Stimulated activated memory B cell treated with anti-CD40 and anti-IgM and Interleukin-4, amounts not matched to agents 10 μg/mL and 1 μg/mL and 100 μg/mL, for 72 hours (primary cell): ENCODE measurements at regions not wholly inside any gene's neighbourhood (a gene's known extent, or its start where the extent isn't known, plus 50 kb on each side); places are given as distances from the start of the nearest gene placed in this dataset.

Source experiments
- ATAC-seq: fragments of 150-1000 bp; cut with Tn5 transposase; 2 replicates; pipeline ENCODE4 v1.10.0; 2021
- H3K27ac Mint-ChIP-seq: one replicate; pipeline ENCODE4 v1.8.0; 2022; ENCODE audit warnings: mild to moderate bottlenecking, mixed read lengths
- H3K27me3 Mint-ChIP-seq: one replicate; pipeline ENCODE4 v1.8.0; 2022; ENCODE audit warnings: mixed read lengths
- H3K36me3 Mint-ChIP-seq: one replicate; pipeline ENCODE4 v1.8.0; 2022; ENCODE audit warnings: mixed read lengths
- H3K4me1 Mint-ChIP-seq: one replicate; pipeline ENCODE4 v1.8.0; 2022; ENCODE audit warnings: mixed read lengths
- H3K4me3 Mint-ChIP-seq: one replicate; pipeline ENCODE4 v1.8.0; 2022; ENCODE audit warnings: mild to moderate bottlenecking, moderate library complexity, mixed read lengths
- H3K9me3 Mint-ChIP-seq: one replicate; pipeline ENCODE4 v1.8.0; 2022; ENCODE audit warnings: mixed read lengths

GRCh38 chr21:39124681-39125251, 58.5 kb downstream of the PSMG1 start:
- H3K4me1 Mint-ChIP-seq = no peaks in the 10 kb centered on the region
- H3K27me3 Mint-ChIP-seq = peaks cover 17% of the 10 kb centered on the region
- H3K27ac Mint-ChIP-seq = no peak overlapping the region
- no peak overlapping the region for H3K4me3 Mint-ChIP-seq
- peaks cover 6% of the 10 kb centered on the region for H3K36me3 Mint-ChIP-seq
- peaks cover 13% of the 10 kb centered on the region for H3K9me3 Mint-ChIP-seq
- ATAC-seq = no peak

- Mint-ChIP-seq H3K27me3 (peaks cover 22% of the 10 kb centered on the region), H3K36me3 (peaks cover 6% of the 10 kb centered on the region), H3K9me3 (peaks cover 13% of the 10 kb centered on the region), H3K27ac (no peak overlapping the region), H3K4me3 (no peak overlapping the region), H3K4me1 (no peaks in the 10 kb centered on the region)
- no peak for ATAC-seq
These were observed 59.9 kb downstream of the PSMG1 start for GRCh38 chr21:39123375-39123774.

GRCh38 chr21:39121600-39122355, 61.5 kb downstream of the PSMG1 start:
- Mint-ChIP-seq H3K4me3 (no peak overlapping the region), H3K27me3 (peaks cover 31% of the 10 kb centered on the region), H3K36me3 (peaks cover 6% of the 10 kb centered on the region), H3K4me1 (no peaks in the 10 kb centered on the region), H3K27ac (no peak overlapping the region), H3K9me3 (peaks cover 13% of the 10 kb centered on the region)
- ATAC-seq = no peak

GRCh38 chr21:39120876-39121599, 62.2 kb downstream of the PSMG1 start:
- Mint-ChIP-seq H3K4me1 (no peaks in the 10 kb centered on the region), H3K4me3 (no peak overlapping the region), H3K9me3 (peaks cover 13% of the 10 kb centered on the region), H3K27ac (no peak overlapping the region), H3K36me3 (peaks cover 6% of the 10 kb centered on the region), H3K27me3 (peaks cover 38% of the 10 kb centered on the region)
- no peak for ATAC-seq

GRCh38 chr21:39119891-39120290, 63.4 kb downstream of the PSMG1 start:
- ATAC-seq = no peak
- H3K9me3 Mint-ChIP-seq = peaks cover 13% of the 10 kb centered on the region
- no peaks in the 10 kb centered on the region for H3K4me1 Mint-ChIP-seq
- peaks cover 50% of the 10 kb centered on the region for H3K27me3 Mint-ChIP-seq
- H3K27ac Mint-ChIP-seq = no peak overlapping the region
- H3K36me3 Mint-ChIP-seq = peaks cover 6% of the 10 kb centered on the region
- H3K4me3 Mint-ChIP-seq = no peak overlapping the region

- no peak for ATAC-seq
- H3K4me1 Mint-ChIP-seq = no peaks in the 10 kb centered on the region
These were observed 64.5 kb downstream of the PSMG1 start for GRCh38 chr21:39118604-39119215.

GRCh38 chr21:39118061-39118460, 65.2 kb downstream of the PSMG1 start:
- no peak overlapping the region for H3K27ac Mint-ChIP-seq
- no peak overlapping the region for H3K4me3 Mint-ChIP-seq
- H3K9me3 Mint-ChIP-seq = peaks cover 8% of the 10 kb centered on the region
- no peaks in the 10 kb centered on the region for H3K4me1 Mint-ChIP-seq
- peaks cover 6% of the 10 kb centered on the region for H3K36me3 Mint-ChIP-seq
- H3K27me3 Mint-ChIP-seq = peaks cover 55% of the 10 kb centered on the region
- no peak for ATAC-seq

More at GRCh38 chr21:39118604-39119215, 64.5 kb downstream of the PSMG1 start:
- peaks cover 6% of the 10 kb centered on the region for H3K36me3 Mint-ChIP-seq
- peaks cover 55% of the 10 kb centered on the region for H3K27me3 Mint-ChIP-seq
- no peak overlapping the region for H3K4me3 Mint-ChIP-seq
- H3K27ac Mint-ChIP-seq = no peak overlapping the region
- H3K9me3 Mint-ChIP-seq = peaks cover 11% of the 10 kb centered on the region

- Mint-ChIP-seq H3K4me1 (no peaks in the 10 kb centered on the region), H3K4me3 (no peak overlapping the region), H3K27me3 (peaks cover 55% of the 10 kb centered on the region), H3K36me3 (peaks cover 6% of the 10 kb centered on the region), H3K9me3 (peaks cover 8% of the 10 kb centered on the region), H3K27ac (no peak overlapping the region)
- no peak for ATAC-seq
These were observed 65.7 kb downstream of the PSMG1 start for GRCh38 chr21:39117440-39117970.

GRCh38 chr21:39116761-39117439, 66.4 kb downstream of the PSMG1 start:
- H3K4me3 Mint-ChIP-seq = no peak overlapping the region
- H3K9me3 Mint-ChIP-seq = peaks cover 3% of the 10 kb centered on the region
- no peak for ATAC-seq
- H3K27me3 Mint-ChIP-seq = peaks cover 55% of the 10 kb centered on the region
- H3K27ac Mint-ChIP-seq = no peak overlapping the region
- H3K36me3 Mint-ChIP-seq = peaks cover 1% of the 10 kb centered on the region
- no peaks in the 10 kb centered on the region for H3K4me1 Mint-ChIP-seq

GRCh38 chr21:39115576-39116235, 67.5 kb downstream of the PSMG1 start:
- Mint-ChIP-seq H3K9me3 (no peaks in the 10 kb centered on the region), H3K27ac (no peak overlapping the region), H3K4me3 (no peak overlapping the region), H3K4me1 (no peaks in the 10 kb centered on the region), H3K27me3 (peaks cover 55% of the 10 kb centered on the region), H3K36me3 (no peaks in the 10 kb centered on the region)
- ATAC-seq = no peak

- Mint-ChIP-seq H3K27me3 (peaks cover 51% of the 10 kb centered on the region), H3K27ac (no peak overlapping the region), H3K4me1 (no peaks in the 10 kb centered on the region), H3K9me3 (no peaks in the 10 kb centered on the region), H3K36me3 (no peaks in the 10 kb centered on the region), H3K4me3 (no peak overlapping the region)
- ATAC-seq = no peak
These were observed 68.2 kb downstream of the PSMG1 start for GRCh38 chr21:39114871-39115575.

- Mint-ChIP-seq H3K27me3 (peaks cover 53% of the 10 kb centered on the region), H3K9me3 (no peaks in the 10 kb centered on the region), H3K36me3 (no peaks in the 10 kb centered on the region), H3K4me1 (no peaks in the 10 kb centered on the region), H3K27ac (no peak overlapping the region), H3K4me3 (no peak overlapping the region)
- no peak for ATAC-seq
These were observed 71.2 kb downstream of the PSMG1 start for GRCh38 chr21:39111931-39112550.

- H3K4me3 Mint-ChIP-seq = no peak overlapping the region
- H3K27me3 Mint-ChIP-seq = peaks cover 46% of the 10 kb centered on the region
- H3K27ac Mint-ChIP-seq = no peak overlapping the region
- no peaks in the 10 kb centered on the region for H3K36me3 Mint-ChIP-seq
- H3K4me1 Mint-ChIP-seq = no peaks in the 10 kb centered on the region
- ATAC-seq = no peak
- H3K9me3 Mint-ChIP-seq = no peaks in the 10 kb centered on the region
These were observed 72.8 kb downstream of the PSMG1 start for GRCh38 chr21:39110431-39110830.
